NB4 (cell line): ENCODE measurements at regions not wholly inside any gene's neighbourhood (a gene's known extent, or its start where the extent isn't known, plus 50 kb on each side); places are given as distances from the start of the nearest gene placed in this dataset.
A peak's percentile ranks its signal among the peaks of the same experiment; 100 is the strongest.

Experiments
- DNase-seq: peaks from one replicate; pipeline ENCODE4 v3.0.0; 2010; ENCODE audit warnings: low read depth
- H3K4me3 ChIP-seq: one replicate; pipeline ENCODE4 v1.5.1; 2011; ENCODE audit warnings: mild to moderate bottlenecking, low read depth, low read length, moderate library complexity
- CTCF ChIP-seq: IDR thresholded peaks from one replicate; pipeline ENCODE4 v1.5.1; 2012; ENCODE audit warnings: low read depth, low read length
- MAX ChIP-seq: IDR thresholded peaks from 2 replicates; pipeline ENCODE4 v1.6.1; 2011; ENCODE audit warnings: low read depth, low read length
- MYC ChIP-seq: IDR thresholded peaks from 2 replicates; pipeline ENCODE4 v1.6.1; 2011; ENCODE audit warnings: low read depth, low read length
- POLR2A ChIP-seq: IDR thresholded peaks from 2 replicates; pipeline ENCODE4 v1.6.1; 2011; ENCODE audit warnings: mild to moderate bottlenecking; ENCODE audit not compliant: insufficient read length; ENCODE audit errors: extremely low read depth

GRCh38 chr6:86872810-86873209 is 64.5 kb upstream of the HTR1E start:
- peak; percentile 65 for DNase-seq
- H3K4me3 ChIP-seq, result peak overlapping the region; percentile 40

GRCh38 chr6:86871681-86872080 is 65.6 kb upstream of the HTR1E start:
- no peak for DNase-seq

GRCh38 chr6:86869500-86869899 is 67.8 kb upstream of the HTR1E start:
- no peak overlapping the region for H3K4me3 ChIP-seq
- no peak for DNase-seq
- TF ChIP-seq CTCF, result no peak
- no peak for TF ChIP-seq POLR2A

More at GRCh38 chr6:86871681-86872080, 65.6 kb upstream of the HTR1E start:
- TF ChIP-seq MYC, result no peak
- no peak for TF ChIP-seq POLR2A
- no peak for TF ChIP-seq MAX
- TF ChIP-seq CTCF, result no peak
- H3K4me3 ChIP-seq, result no peak overlapping the region

- DNase-seq, result peak; percentile 14
- TF ChIP-seq MYC (no peak), POLR2A (no peak), MAX (no peak), CTCF (no peak)
Observed at GRCh38 chr6:86859513-86859912, 77.8 kb upstream of the HTR1E start.

GRCh38 chr6:86858970-86859369 is 78.4 kb upstream of the HTR1E start:
- no peak overlapping the region for H3K4me3 ChIP-seq
- no peak for TF ChIP-seq CTCF
- no peak for TF ChIP-seq MYC
- TF ChIP-seq MAX, result no peak
- TF ChIP-seq POLR2A, result no peak
- no peak for DNase-seq

More at GRCh38 chr6:86859513-86859912, 77.8 kb upstream of the HTR1E start:
- H3K4me3 ChIP-seq, result no peak overlapping the region

GRCh38 chr6:86857783-86858182 is 79.5 kb upstream of the HTR1E start:
- H3K4me3 ChIP-seq, result no peak overlapping the region
- no peak for DNase-seq
- TF ChIP-seq MAX (no peak), POLR2A (no peak), CTCF (no peak), MYC (no peak)
